Endodermal cell (in vitro differentiated cells): ENCODE measurements at regions not wholly inside any gene's neighbourhood (a gene's known extent, or its start where the extent isn't known, plus 50 kb on each side); places are given as distances from the start of the nearest gene placed in this dataset.

ENCODE experiments used
- DNase-seq: peaks from one replicate; pipeline ENCODE4 v3.0.0-alpha.2; 2017
- H3K27ac ChIP-seq: 2 replicates; pipeline ENCODE4 v1.5.1; 2013; ENCODE audit warnings: mild to moderate bottlenecking, low read depth, low read length, moderate library complexity
- H3K27me3 ChIP-seq: 2 replicates; pipeline ENCODE4 v1.6.1; 2013; ENCODE audit warnings: mild to moderate bottlenecking, low read length, moderate library complexity; ENCODE audit not compliant: insufficient read depth, control insufficient read depth, poor library complexity, severe bottlenecking
- H3K36me3 ChIP-seq: 2 replicates; pipeline ENCODE4 v1.7.0; 2013; ENCODE audit warnings: mild to moderate bottlenecking, low read length, moderate library complexity; ENCODE audit not compliant: control insufficient read depth, insufficient read depth
- H3K4me1 ChIP-seq: one replicate; pipeline ENCODE4 v1.7.0; 2013; ENCODE audit warnings: low read length; ENCODE audit not compliant: control insufficient read depth, insufficient read depth
- H3K4me3 ChIP-seq: 2 replicates; pipeline ENCODE4 v1.5.1; 2013; ENCODE audit warnings: mild to moderate bottlenecking, low read length, moderate library complexity
- H3K9ac ChIP-seq: 2 replicates; pipeline ENCODE4 v1.6.1; 2013; ENCODE audit warnings: mild to moderate bottlenecking, low read length, moderate library complexity; ENCODE audit not compliant: poor library complexity, severe bottlenecking; ENCODE audit errors: extremely low read depth
- H3K9me3 ChIP-seq: 2 replicates; pipeline ENCODE4 v1.6.1; 2013; ENCODE audit warnings: mild to moderate bottlenecking, low read length, moderate library complexity; ENCODE audit not compliant: control insufficient read depth
- H3K27ac Mint-ChIP-seq: 2 replicates; pipeline ENCODE4 v1.8.0; 2020; ENCODE audit warnings: mixed read lengths
- H3K27me3 Mint-ChIP-seq: 2 replicates; pipeline ENCODE4 v1.8.0; 2021; ENCODE audit warnings: mild to moderate bottlenecking, mixed read lengths; ENCODE audit not compliant: insufficient read depth
- H3K36me3 Mint-ChIP-seq: 2 replicates; pipeline ENCODE4 v1.8.0; 2020; ENCODE audit warnings: low read depth, mixed read lengths
- H3K4me1 Mint-ChIP-seq: 2 replicates; pipeline ENCODE4 v1.8.0; 2020; ENCODE audit warnings: mixed read lengths
- H3K4me3 Mint-ChIP-seq: 2 replicates; pipeline ENCODE4 v1.8.0; 2020; ENCODE audit warnings: mild to moderate bottlenecking, moderate library complexity, mixed read lengths
- H3K9me3 Mint-ChIP-seq: 2 replicates; pipeline ENCODE4 v1.8.0; 2020; ENCODE audit warnings: mild to moderate bottlenecking, mixed read lengths
- CTCF ChIP-seq: fragments of 200-600 bp; sonication (generic); conservative IDR thresholded peaks from 2 replicates; pipeline ENCODE4 v1.5.0; 2021; ENCODE audit warnings: antibody characterized with exemption, mild to moderate bottlenecking
- WGBS, 2 experiments: methylation state at CpG; one replicate each; pipeline versions ENCODE4 v1.1.5 to v1.1.7; 2013; ENCODE audit warnings: missing lambda C conversion rate in 2 of 2, mixed read lengths in 1 of 2; ENCODE audit not compliant: insufficient coverage in 1 of 2, insufficient read length in 1 of 2; 5-methylcytosine and 5-hydroxymethylcytosine counted together

- Mint-ChIP-seq H3K4me1 (no peaks in the 10 kb centered on the region), H3K27ac (no peak overlapping the region), H3K27me3 (peaks cover 3% of the 10 kb centered on the region), H3K9me3 (no peaks in the 10 kb centered on the region), H3K36me3 (no peaks in the 10 kb centered on the region), H3K4me3 (no peak overlapping the region)
- Histone ChIP-seq H3K4me3 (no peak overlapping the region), H3K27ac (no peak overlapping the region), H3K9me3 (no peaks in the 10 kb centered on the region), H3K36me3 (no peaks in the 10 kb centered on the region), H3K9ac (no peak overlapping the region), H3K27me3 (no peaks in the 10 kb centered on the region), H3K4me1 (no peaks in the 10 kb centered on the region)
- no peak for DNase-seq
- 90% methylated on average over 2 of the region's 2 CpGs; no CpG with 5 or more reads in 1 of the 2 experiments for WGBS, 2 experiments
- TF ChIP-seq CTCF: no peak
Observed at GRCh38 chr6:51302431-51302830, 483.8 kb downstream of the TFAP2B start.

GRCh38 chr6:51303338-51303737 lies 484.7 kb downstream of the TFAP2B start:
- Histone ChIP-seq H3K4me3 (no peak overlapping the region), H3K36me3 (no peaks in the 10 kb centered on the region), H3K4me1 (no peaks in the 10 kb centered on the region), H3K27ac (no peak overlapping the region), H3K27me3 (no peaks in the 10 kb centered on the region), H3K9me3 (no peaks in the 10 kb centered on the region), H3K9ac (no peak overlapping the region)
- no peak overlapping the region for H3K27ac Mint-ChIP-seq
- no peaks in the 10 kb centered on the region for H3K36me3 Mint-ChIP-seq
- WGBS, 2 experiments: 92% methylated on average over 1 of the region's 2 CpGs; no CpG with 5 or more reads in 1 of the 2 experiments
- no peaks in the 10 kb centered on the region for H3K4me1 Mint-ChIP-seq
- no peak for TF ChIP-seq CTCF
- DNase-seq: no peak
- H3K9me3 Mint-ChIP-seq: no peaks in the 10 kb centered on the region
- H3K4me3 Mint-ChIP-seq: no peak overlapping the region
- H3K27me3 Mint-ChIP-seq: peaks cover 3% of the 10 kb centered on the region

GRCh38 chr6:51314965-51315364 lies 496.3 kb downstream of the TFAP2B start:
- no peak for TF ChIP-seq CTCF
- no peaks in the 10 kb centered on the region for H3K4me1 ChIP-seq
- no peaks in the 10 kb centered on the region for H3K9me3 ChIP-seq
- Mint-ChIP-seq H3K27me3 (no peaks in the 10 kb centered on the region), H3K36me3 (no peaks in the 10 kb centered on the region), H3K27ac (no peak overlapping the region), H3K4me1 (no peaks in the 10 kb centered on the region), H3K9me3 (peaks cover 2% of the 10 kb centered on the region), H3K4me3 (no peak overlapping the region)
- DNase-seq: no peak
- no peaks in the 10 kb centered on the region for H3K27me3 ChIP-seq
- H3K27ac ChIP-seq: no peak overlapping the region
- no peak overlapping the region for H3K9ac ChIP-seq
- WGBS, 2 experiments: 100% methylated on average over 2 of the region's 2 CpGs; no CpG with 5 or more reads in 1 of the 2 experiments
- H3K4me3 ChIP-seq: no peak overlapping the region
- H3K36me3 ChIP-seq: no peaks in the 10 kb centered on the region
